Heart left ventricle (tissue), 16 donors: ENCODE measurements at regions not wholly inside any gene's neighbourhood (a gene's known extent, or its start where the extent isn't known, plus 50 kb on each side); places are given as distances from the start of the nearest gene placed in this dataset.

Experiments
- ATAC-seq, 4 donors: fragments of 200-7000 bp; cut with Tn5 transposase; one replicate each; pipeline ENCODE4 v1.9.1; 2020 to 2022; ENCODE audit warnings: moderate library complexity in 4 of 4, mild to moderate bottlenecking in 3 of 4, moderate number of reproducible peaks in 1 of 4
- DNase-seq, 5 donors: peaks; one replicate each; pipeline ENCODE4 v3.0.0-alpha.2; 2020
- H3K27ac ChIP-seq, 12 donors: fragments of 200-600 bp; sonication (generic) in 4 of 12; one replicate each; pipeline versions ENCODE4 v1.5.0 to v1.8.0; 2016 to 2022; ENCODE audit warnings: mild to moderate bottlenecking in 2 of 12
- H3K27me3 ChIP-seq, 9 donors: fragments of 200-600 bp; sonication (generic) in 2 of 9; one replicate each; pipeline versions ENCODE4 v1.5.1 to v1.8.0; 2016 to 2022; ENCODE audit warnings: mild to moderate bottlenecking in 3 of 9
- H3K36me3 ChIP-seq, 9 donors: fragments of 200-600 bp; sonication (generic) in 2 of 9; one replicate each; pipeline versions ENCODE4 v1.5.0 to v1.8.0; 2018 to 2022; ENCODE audit warnings: mild to moderate bottlenecking in 2 of 9
- H3K4me1 ChIP-seq, 12 donors: fragments of 200-600 bp; sonication (generic) in 4 of 12; one replicate each; pipeline versions ENCODE4 v1.5.0 to v1.8.0; 2016 to 2022; ENCODE audit warnings: mild to moderate bottlenecking in 3 of 12
- H3K4me3 ChIP-seq, 12 donors: fragments of 200-600 bp; sonication (generic) in 4 of 12; one replicate each; pipeline versions ENCODE4 v1.5.0 to v1.8.0; 2017 to 2022; ENCODE audit warnings: mild to moderate bottlenecking in 9 of 12, moderate library complexity in 4 of 12
- H3K9me3 ChIP-seq, 12 donors: fragments of 200-600 bp; sonication (generic) in 4 of 12; one replicate each; pipeline versions ENCODE4 v1.5.0 to v1.8.0; 2016 to 2022; ENCODE audit warnings: mild to moderate bottlenecking in 1 of 12
- CTCF ChIP-seq, 12 donors: fragments of 200-600 bp; sonication (generic) in 4 of 12; IDR thresholded peaks; one replicate each; pipeline versions ENCODE4 v1.5.0 to v1.8.0; 2018 to 2022; ENCODE audit warnings: antibody characterized with exemption in 12 of 12, mild to moderate bottlenecking in 5 of 12
- POLR2A ChIP-seq, 2 donors: fragments of 450-650 bp; IDR thresholded peaks; one replicate each; pipeline ENCODE4 v1.6.1; 2017; ENCODE audit warnings: antibody characterized with exemption in 2 of 2, mild to moderate bottlenecking in 2 of 2, moderate library complexity in 2 of 2
- WGBS, 4 donors: extraction: QIAGEN DNeasy Blood & Tissue Kit in 2 of 4; methylation state at CpG; one replicate each; pipeline versions ENCODE4 v1.1.5 to v1.1.7; 2013 to 2018; 5-methylcytosine and 5-hydroxymethylcytosine counted together
- intact Hi-C, 10 donors: fragments of 100-400 bp; cut with DNase I; formaldehyde crosslinking; loops; one replicate each; pipeline versions ENCODE4 v1.11.1 to v1.14.2; 2022
- donor health status: ischemic (EF 13 %, LVEDD 7.1; RV severe dilation, severe dysfunction).
- donor health status: healthy with polysubstance abuse.
- donor health status: DM: no; HTN: yes; CAD: no.
- donor health status: DM: no; HTN: no; CAD: no.
- donor health status: ischemic (EF 25% LVEDD 6.9; RV normal size, moderate dysfunction).
- donor health status: ischemic (EF 25% LVEDD 5.7; RV mildly dilated, moderate dysfunction).
- donor health status: healthy.
- donor health status: DM: yes; HTN: yes; CAD: no.
- donor health status: ischemic (EF 35%, LVEDD 5.7; RV mildly dilated, moderate dysfunction).
- donor health status: nonischemic (EF 11% LVEDD 7.7; RV severe dilation, severe dysfunction).
- donor health status: DM: yes; HTN: yes; CAD: no.
- donor health status: PGD.
- donor health status: ischemic (EF 29% LVEDD 5.4; RV normal size, mild dysfunction).
- donor health status: nonischemic (EF 23%, LVEDD 6.1; RV moderate dilation, normal function).

DNA sequence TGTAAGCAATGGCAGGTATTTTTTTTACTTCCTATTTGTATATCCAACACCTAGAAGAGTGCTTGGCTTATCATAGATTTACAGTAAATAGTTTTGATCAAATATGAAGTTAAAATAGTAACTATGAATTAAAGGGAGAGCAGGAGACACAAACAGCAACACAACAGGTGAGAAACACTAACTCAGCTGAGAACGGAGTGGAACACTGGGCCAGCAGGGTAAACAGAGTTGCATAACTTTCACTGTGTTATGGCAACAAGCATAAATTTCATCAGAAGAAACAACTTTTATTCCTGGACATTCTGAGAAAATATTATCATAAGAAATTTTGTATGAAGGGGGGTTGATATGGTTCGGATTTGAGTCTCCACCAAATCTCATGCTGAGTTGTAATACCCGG lies 52.2 kb upstream of the SMIM30 start:
- H3K27ac ChIP-seq, result no peak overlapping the region
- no peaks in the 10 kb centered on the region for H3K27me3 ChIP-seq
- ATAC-seq (no peak), DNase-seq (no peak)
- no peaks in the 10 kb centered on the region for H3K36me3 ChIP-seq
- WGBS, 4 donors, result 63 to 69% (median 67%) methylated on average over 3 of the region's 3 CpGs
- H3K9me3 ChIP-seq, result no peaks in the 10 kb centered on the region
- intact Hi-C loops, result no loop called here
- no peaks in the 10 kb centered on the region for H3K4me1 ChIP-seq
- no peak overlapping the region for H3K4me3 ChIP-seq
- TF ChIP-seq CTCF (IDR thresholded peaks at IDR 0.05) (no peak), POLR2A (IDR thresholded peaks at IDR 0.05) (no peak)
